Prostate gland (tissue), 2 donors: ENCODE measurements at regions not wholly inside any gene's neighbourhood (a gene's known extent, or its start where the extent isn't known, plus 50 kb on each side); places are given as distances from the start of the nearest gene placed in this dataset.

Source experiments
- DNase-seq: peaks from one replicate; pipeline ENCODE4 v3.0.0-alpha.2; 2019; ENCODE audit warnings: low spot score
- H3K27ac ChIP-seq, 2 donors: fragments of 200-600 bp; sonication (generic); 2 replicates each; pipeline ENCODE4 v1.5.1; 2017 to 2019
- H3K27me3 ChIP-seq: fragments of 200-600 bp; sonication (generic); replicated peaks from 2 replicates; pipeline ENCODE4 v1.5.1; 2019; ENCODE audit not compliant: insufficient read depth
- H3K36me3 ChIP-seq, 2 donors: fragments of 200-600 bp; sonication (generic); 1 replicate in 1 of 2; 2 replicates in 1 of 2; pipeline versions ENCODE4 v1.5.1 to v1.8.1; 2017 to 2019
- H3K4me1 ChIP-seq: fragments of 200-600 bp; sonication (generic); replicated peaks from 2 replicates; pipeline ENCODE4 v1.5.1; 2019
- H3K4me3 ChIP-seq, 2 donors: fragments of 200-600 bp; sonication (generic); 2 replicates each; pipeline ENCODE4 v1.5.1; 2017 to 2019
- H3K9me3 ChIP-seq: fragments of 200-600 bp; sonication (generic); 2 replicates; pipeline ENCODE4 v1.5.1; 2017
- POLR2A ChIP-seq: fragments of 450-650 bp; IDR thresholded peaks from one replicate; pipeline ENCODE4 v1.6.1; 2016; ENCODE audit warnings: antibody characterized with exemption, mild to moderate bottlenecking
- POLR2AphosphoS5 ChIP-seq: sonication (generic); formaldehyde crosslinking; IDR thresholded peaks from one replicate; pipeline ENCODE4 v1.6.1; 2017; ENCODE audit warnings: antibody characterized with exemption
- WGBS: methylation state at CpG from one replicate; pipeline ENCODE4 v1.1.5; 2018; 5-methylcytosine and 5-hydroxymethylcytosine counted together
- intact Hi-C: fragments of 100-400 bp; cut with DNase I; formaldehyde crosslinking; loops from one replicate; pipeline ENCODE4 v1.14.2; 2022
- TF ChIP-seq, protein P1 (sequence below), 4 experiments: fragments of 200-600 bp in 2 of 4; fragments of 450-650 bp in 2 of 4; sonication (generic) in 2 of 4; IDR thresholded peaks; 1 replicate in 3 of 4; 2 replicates in 1 of 4; pipeline ENCODE4 v1.5.1; 2016 to 2019; ENCODE audit warnings: antibody characterized with exemption in 4 of 4, mild to moderate bottlenecking in 2 of 4, moderate library complexity in 2 of 4

DNA sequence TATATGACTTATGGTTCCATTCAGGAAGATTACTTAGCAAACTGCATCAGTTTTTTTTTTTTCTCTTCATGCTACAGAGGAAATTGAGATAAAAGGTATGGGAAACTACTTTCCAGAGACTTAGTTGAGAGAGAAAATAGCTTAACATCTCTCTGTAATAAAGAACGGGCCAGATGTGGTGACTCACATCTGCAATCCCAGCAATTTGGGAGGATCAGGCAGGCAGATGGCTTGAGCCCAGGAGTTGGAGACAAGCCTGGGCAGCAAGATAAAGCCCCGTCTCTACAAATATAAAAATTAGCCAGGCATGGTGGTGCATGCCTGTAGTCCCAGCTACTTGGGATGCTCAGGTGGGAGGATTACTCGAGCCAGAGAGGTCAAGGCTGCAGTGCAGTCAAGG lies 271.2 kb upstream of the TENM3 start:
- H3K27ac ChIP-seq, result no peak overlapping the region
- no peak for TF ChIP-seq POLR2AphosphoS5
- no peak for TF ChIP-seq POLR2A
- TF ChIP-seq, protein P1, sequence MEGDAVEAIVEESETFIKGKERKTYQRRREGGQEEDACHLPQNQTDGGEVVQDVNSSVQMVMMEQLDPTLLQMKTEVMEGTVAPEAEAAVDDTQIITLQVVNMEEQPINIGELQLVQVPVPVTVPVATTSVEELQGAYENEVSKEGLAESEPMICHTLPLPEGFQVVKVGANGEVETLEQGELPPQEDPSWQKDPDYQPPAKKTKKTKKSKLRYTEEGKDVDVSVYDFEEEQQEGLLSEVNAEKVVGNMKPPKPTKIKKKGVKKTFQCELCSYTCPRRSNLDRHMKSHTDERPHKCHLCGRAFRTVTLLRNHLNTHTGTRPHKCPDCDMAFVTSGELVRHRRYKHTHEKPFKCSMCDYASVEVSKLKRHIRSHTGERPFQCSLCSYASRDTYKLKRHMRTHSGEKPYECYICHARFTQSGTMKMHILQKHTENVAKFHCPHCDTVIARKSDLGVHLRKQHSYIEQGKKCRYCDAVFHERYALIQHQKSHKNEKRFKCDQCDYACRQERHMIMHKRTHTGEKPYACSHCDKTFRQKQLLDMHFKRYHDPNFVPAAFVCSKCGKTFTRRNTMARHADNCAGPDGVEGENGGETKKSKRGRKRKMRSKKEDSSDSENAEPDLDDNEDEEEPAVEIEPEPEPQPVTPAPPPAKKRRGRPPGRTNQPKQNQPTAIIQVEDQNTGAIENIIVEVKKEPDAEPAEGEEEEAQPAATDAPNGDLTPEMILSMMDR (IDR thresholded peaks at IDR 0.05), result no peak
- no peak for DNase-seq
- 40% methylated on average over 3 of the region's 3 CpGs for WGBS
- H3K4me3 ChIP-seq, result no peak overlapping the region
- intact Hi-C loops, result no loop called here
- no peaks in the 10 kb centered on the region for H3K4me1 ChIP-seq
- H3K9me3 ChIP-seq, result no peaks in the 10 kb centered on the region
- H3K36me3 ChIP-seq, result no peaks in the 10 kb centered on the region
- no peaks in the 10 kb centered on the region for H3K27me3 ChIP-seq

DNA sequence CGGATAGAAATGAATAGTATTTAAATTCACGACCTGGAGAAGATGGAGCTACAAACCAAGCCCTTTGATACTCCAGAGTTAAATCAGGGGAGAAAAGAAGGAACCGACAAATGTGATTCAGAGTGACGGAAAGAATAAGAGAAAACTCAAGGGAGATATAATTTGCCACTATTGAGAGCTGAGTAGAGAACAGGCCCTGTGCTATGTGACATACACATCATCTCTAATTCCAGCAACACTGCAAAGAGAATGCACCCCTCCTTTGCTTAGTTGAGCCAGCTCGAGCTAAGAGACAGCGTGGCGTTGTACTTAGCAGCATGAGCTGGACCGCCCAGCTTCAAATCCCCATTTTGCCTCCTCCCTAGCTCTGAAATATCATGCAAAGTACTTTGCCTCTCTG lies 266.4 kb upstream of the TENM3 start:
- TF ChIP-seq POLR2AphosphoS5 (no peak), POLR2A (no peak)
- TF ChIP-seq, protein P1 (IDR thresholded peaks at IDR 0.05), result no peak
- Histone ChIP-seq H3K9me3 (no peaks in the 10 kb centered on the region), H3K36me3 (no peaks in the 10 kb centered on the region), H3K4me1 (no peaks in the 10 kb centered on the region), H3K27me3 (no peaks in the 10 kb centered on the region), H3K27ac (no peak overlapping the region), H3K4me3 (no peak overlapping the region)
- intact Hi-C loops, result no loop called here
- 91% methylated on average over 8 of the region's 8 CpGs for WGBS
- DNase-seq, result no peak

DNA sequence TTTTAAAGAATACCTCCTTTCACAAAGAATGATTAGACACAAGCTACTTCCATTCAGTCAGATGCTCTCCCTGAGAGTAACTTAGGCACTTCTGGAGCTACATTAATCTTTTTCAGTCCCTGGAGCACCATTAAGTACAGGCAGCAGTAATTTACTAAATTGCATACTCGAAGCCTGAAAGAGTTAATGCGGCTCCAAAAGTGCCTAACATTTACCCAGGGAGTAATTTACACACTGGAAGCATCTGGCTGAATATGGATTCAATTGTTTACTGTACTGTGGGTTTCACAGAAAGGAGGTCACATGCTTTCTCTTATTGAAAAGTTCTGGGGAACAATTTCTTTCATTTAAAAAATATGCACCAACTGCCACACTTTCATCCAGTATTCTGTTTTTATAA lies 260.8 kb upstream of the TENM3 start:
- H3K27me3 ChIP-seq, result no peaks in the 10 kb centered on the region
- H3K27ac ChIP-seq, result no peak overlapping the region
- intact Hi-C loops, result no loop called here
- H3K36me3 ChIP-seq, result no peaks in the 10 kb centered on the region
- H3K9me3 ChIP-seq, result no peaks in the 10 kb centered on the region
- H3K4me1 ChIP-seq, result no peaks in the 10 kb centered on the region
- H3K4me3 ChIP-seq, result no peak overlapping the region
- no peak for DNase-seq
- 46% methylated on average over 2 of the region's 2 CpGs for whole genome bisulfite sequencing
- no peak for TF ChIP-seq POLR2AphosphoS5
- TF ChIP-seq, protein P1 (IDR thresholded peaks at IDR 0.05), result no peak
- no peak for TF ChIP-seq POLR2A

DNA sequence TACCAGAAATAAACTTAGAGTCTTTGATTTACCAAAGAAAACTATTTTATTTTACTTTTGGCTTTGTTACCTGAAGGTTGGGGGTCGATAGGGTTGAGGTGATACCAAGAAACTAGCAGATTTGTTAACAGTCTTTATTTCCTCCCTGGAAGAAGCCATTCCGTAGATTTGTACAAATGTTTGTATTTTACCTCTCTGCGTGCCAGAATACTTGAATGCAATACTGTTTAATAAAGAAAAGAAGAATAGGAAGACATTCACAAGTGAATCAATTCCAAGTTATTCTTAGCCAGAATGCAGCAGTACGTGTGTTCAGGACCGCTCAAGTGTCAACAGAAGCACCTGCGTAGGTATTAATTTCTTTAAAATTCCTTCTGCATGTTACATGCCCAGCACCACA lies 260.3 kb upstream of the TENM3 start:
- no peak for DNase-seq
- H3K27me3 ChIP-seq, result no peaks in the 10 kb centered on the region
- no peak for TF ChIP-seq POLR2AphosphoS5
- no peak for TF ChIP-seq POLR2A
- TF ChIP-seq, protein P1 (IDR thresholded peaks at IDR 0.05), result no peak
- WGBS, result 41% methylated on average over 6 of the region's 6 CpGs
- intact Hi-C loops, result no loop called here
- H3K27ac ChIP-seq, result no peak overlapping the region
- H3K4me1 ChIP-seq, result no peaks in the 10 kb centered on the region
- no peak overlapping the region for H3K4me3 ChIP-seq
- H3K36me3 ChIP-seq, result no peaks in the 10 kb centered on the region
- no peaks in the 10 kb centered on the region for H3K9me3 ChIP-seq

DNA sequence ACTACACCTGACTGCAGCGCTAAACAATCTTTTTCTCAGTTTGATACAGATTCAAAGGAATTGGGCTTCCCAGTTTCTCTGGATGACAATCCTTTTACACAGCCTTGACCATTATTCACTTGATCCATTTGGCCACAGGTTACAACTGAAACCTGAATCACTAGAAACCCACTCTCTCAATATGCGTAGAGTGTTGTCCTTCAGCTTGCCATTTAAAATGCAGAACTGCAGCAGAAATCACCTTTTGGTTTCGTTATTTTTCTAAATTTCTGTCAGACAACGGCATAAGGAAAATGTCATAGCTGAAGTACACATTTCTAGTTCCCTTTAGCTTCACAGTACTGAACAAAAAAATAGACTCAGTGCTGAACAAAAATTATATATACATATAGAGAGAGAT lies 255.8 kb upstream of the TENM3 start:
- 94% methylated on average over 4 of the region's 4 CpGs for WGBS
- no peaks in the 10 kb centered on the region for H3K9me3 ChIP-seq
- intact Hi-C loops, result no loop called here
- H3K27me3 ChIP-seq, result no peaks in the 10 kb centered on the region
- H3K27ac ChIP-seq, result no peak overlapping the region
- no peak overlapping the region for H3K4me3 ChIP-seq
- no peak for DNase-seq
- H3K4me1 ChIP-seq, result no peaks in the 10 kb centered on the region
- no peaks in the 10 kb centered on the region for H3K36me3 ChIP-seq
- TF ChIP-seq POLR2A (no peak), POLR2AphosphoS5 (no peak)
- TF ChIP-seq, protein P1 (IDR thresholded peaks at IDR 0.05), result no peak
